PC-9 (cell line): ENCODE measurements at regions not wholly inside any gene's neighbourhood (a gene's known extent, or its start where the extent isn't known, plus 50 kb on each side); places are given as distances from the start of the nearest gene placed in this dataset.
A peak's percentile ranks its signal among the peaks of the same experiment; 100 is the strongest.

ENCODE experiments used
- BruUV-seq: library from RNA; stranded (reverse); fragments of 400-500 nt; replicated peaks from 2 replicates; lab custom pipeline; 2021; lab: Mats Ljungman, UMichigan
- CTCF ChIA-PET: fragments of 300-600 bp; sonication (Branson Sonifier 250); formaldehyde crosslinking; loops from one replicate; lab custom pipeline; 2022; ENCODE audit warnings: antibody characterized with exemption; lab: Charles Lee
- POLR2A ChIA-PET: fragments of 300-600 bp; sonication (Branson Sonifier 250); formaldehyde crosslinking; loops from one replicate; lab custom pipeline; 2022; ENCODE audit warnings: antibody characterized with exemption; ENCODE audit not compliant: unreplicated experiment; lab: Charles Lee
- DNase-seq, 2 experiments: peaks; one replicate each; pipeline versions ENCODE4 v3.0.0 to v3.0.0-alpha.2; 2015 to 2022; ENCODE audit warnings: mixed read lengths in 1 of 2
- H2AFZ ChIP-seq: fragments of 200-600 bp; sonication (generic); 2 replicates; pipeline ENCODE4 v1.8.1; 2017; ENCODE audit warnings: antibody characterized with exemption
- H3F3A ChIP-seq: fragments of 200-600 bp; sonication (generic); 2 replicates; pipeline ENCODE4 v1.8.1; 2017; ENCODE audit warnings: antibody characterized with exemption, mild to moderate bottlenecking, low read depth; ENCODE audit not compliant: insufficient read depth
- H3K27ac ChIP-seq: fragments of 200-600 bp; sonication (generic); 2 replicates; pipeline ENCODE4 v1.6.1; 2016; ENCODE audit warnings: mixed run types
- H3K27me3 ChIP-seq: fragments of 200-600 bp; sonication (generic); 2 replicates; pipeline ENCODE4 v1.6.1; 2016; ENCODE audit warnings: low read depth, mixed run types; ENCODE audit not compliant: insufficient read depth
- H3K36me3 ChIP-seq: fragments of 200-600 bp; sonication (generic); 2 replicates; pipeline ENCODE4 v1.6.1; 2016; ENCODE audit warnings: low read depth, mixed run types
- H3K4me1 ChIP-seq: fragments of 200-600 bp; sonication (generic); replicated peaks from 2 replicates; pipeline ENCODE4 v1.6.1; 2016; ENCODE audit warnings: mixed run types; ENCODE audit not compliant: insufficient read depth
- H3K4me2 ChIP-seq: fragments of 200-600 bp; sonication (generic); 2 replicates; pipeline ENCODE4 v1.6.1; 2017; ENCODE audit warnings: mixed run types
- H3K4me3 ChIP-seq: fragments of 200-600 bp; sonication (generic); 2 replicates; pipeline ENCODE4 v1.6.1; 2016; ENCODE audit warnings: mixed run types
- H3K79me2 ChIP-seq: fragments of 200-600 bp; sonication (generic); 2 replicates; pipeline ENCODE4 v1.6.1; 2017; ENCODE audit warnings: low read depth, mixed run types
- H3K9me2 ChIP-seq: fragments of 200-600 bp; sonication (generic); 2 replicates; pipeline ENCODE4 v1.8.1; 2017; ENCODE audit warnings: mild to moderate bottlenecking; ENCODE audit not compliant: insufficient read depth
- H3K9me3 ChIP-seq: fragments of 200-600 bp; sonication (generic); 2 replicates; pipeline ENCODE4 v1.8.1; 2016; ENCODE audit warnings: low read depth; ENCODE audit not compliant: insufficient read depth
- H4K20me1 ChIP-seq: fragments of 200-600 bp; sonication (generic); 2 replicates; pipeline ENCODE4 v1.8.1; 2017; ENCODE audit not compliant: insufficient read depth
- EZH2 ChIP-seq: fragments of 200-600 bp; sonication (generic); IDR thresholded peaks from 2 replicates; pipeline ENCODE4 v1.8.0; 2017; ENCODE audit warnings: antibody characterized with exemption, low read depth
- intact Hi-C: fragments of 100-400 bp; cut with micrococcal nuclease; formaldehyde crosslinking; loops from one replicate; pipeline ENCODE4 v1.10.0; 2022; ENCODE audit not compliant: unreplicated experiment
- TF ChIP-seq, protein P1 (sequence below): fragments of 200-600 bp; sonication (generic); conservative IDR thresholded peaks from 2 replicates; pipeline ENCODE4 v1.6.1; 2017; ENCODE audit warnings: mixed run types, antibody characterized with exemption, mild to moderate bottlenecking, moderate library complexity

DNA sequence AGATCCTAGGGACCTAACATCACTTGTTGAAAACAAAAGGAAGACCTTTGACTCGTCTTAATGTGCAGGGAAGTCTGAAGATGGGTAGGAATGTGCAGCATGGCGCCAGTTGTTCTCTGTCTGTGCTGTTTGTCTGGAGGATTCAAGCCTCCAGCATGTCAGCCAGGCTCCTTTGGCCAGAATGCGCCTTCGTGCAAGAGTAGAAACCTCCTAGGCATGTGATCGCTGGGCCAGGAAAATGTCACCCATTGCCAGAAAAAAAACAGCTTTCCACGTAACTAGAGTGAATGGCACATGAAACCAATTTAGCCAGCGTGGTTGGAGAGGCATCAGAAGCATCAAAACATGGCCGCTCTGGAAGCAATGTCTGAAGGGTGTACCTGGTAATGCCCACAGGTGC, 132.7 kb downstream of the EDN1 start:
- H3K9me2 ChIP-seq: no peaks in the 10 kb centered on the region
- H2AFZ ChIP-seq: 0 out of 2 replicates have a peak overlapping the region, but pooled peaks have one; percentile 7
- CTCF ChIA-PET: no interaction called here
- intact Hi-C loops: no loop called here
- H3K79me2 ChIP-seq: no peaks in the 10 kb centered on the region
- no peak overlapping the region for H3K4me2 ChIP-seq
- no peaks in the 10 kb centered on the region for H3F3A ChIP-seq
- H3K4me1 ChIP-seq: no peaks in the 10 kb centered on the region
- no peaks in the 10 kb centered on the region for H4K20me1 ChIP-seq
- no peak overlapping the region for H3K4me3 ChIP-seq
- no peak overlapping the region for H3K27ac ChIP-seq
- no peaks in the 10 kb centered on the region for H3K36me3 ChIP-seq
- POLR2A ChIA-PET: interaction anchor here (0.7 kb wide), 1 partner anchor 25 kb away, joined by 4 read pairs; no protein-coding TSS in a partner anchor
- no peak for DNase-seq
- no peaks in the 10 kb centered on the region for H3K9me3 ChIP-seq
- no peaks in the 10 kb centered on the region for H3K27me3 ChIP-seq
- TF ChIP-seq EZH2: no peak
- TF ChIP-seq, protein P1, sequence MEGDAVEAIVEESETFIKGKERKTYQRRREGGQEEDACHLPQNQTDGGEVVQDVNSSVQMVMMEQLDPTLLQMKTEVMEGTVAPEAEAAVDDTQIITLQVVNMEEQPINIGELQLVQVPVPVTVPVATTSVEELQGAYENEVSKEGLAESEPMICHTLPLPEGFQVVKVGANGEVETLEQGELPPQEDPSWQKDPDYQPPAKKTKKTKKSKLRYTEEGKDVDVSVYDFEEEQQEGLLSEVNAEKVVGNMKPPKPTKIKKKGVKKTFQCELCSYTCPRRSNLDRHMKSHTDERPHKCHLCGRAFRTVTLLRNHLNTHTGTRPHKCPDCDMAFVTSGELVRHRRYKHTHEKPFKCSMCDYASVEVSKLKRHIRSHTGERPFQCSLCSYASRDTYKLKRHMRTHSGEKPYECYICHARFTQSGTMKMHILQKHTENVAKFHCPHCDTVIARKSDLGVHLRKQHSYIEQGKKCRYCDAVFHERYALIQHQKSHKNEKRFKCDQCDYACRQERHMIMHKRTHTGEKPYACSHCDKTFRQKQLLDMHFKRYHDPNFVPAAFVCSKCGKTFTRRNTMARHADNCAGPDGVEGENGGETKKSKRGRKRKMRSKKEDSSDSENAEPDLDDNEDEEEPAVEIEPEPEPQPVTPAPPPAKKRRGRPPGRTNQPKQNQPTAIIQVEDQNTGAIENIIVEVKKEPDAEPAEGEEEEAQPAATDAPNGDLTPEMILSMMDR: no peak
- BruUV-seq: no TSS peak

DNA sequence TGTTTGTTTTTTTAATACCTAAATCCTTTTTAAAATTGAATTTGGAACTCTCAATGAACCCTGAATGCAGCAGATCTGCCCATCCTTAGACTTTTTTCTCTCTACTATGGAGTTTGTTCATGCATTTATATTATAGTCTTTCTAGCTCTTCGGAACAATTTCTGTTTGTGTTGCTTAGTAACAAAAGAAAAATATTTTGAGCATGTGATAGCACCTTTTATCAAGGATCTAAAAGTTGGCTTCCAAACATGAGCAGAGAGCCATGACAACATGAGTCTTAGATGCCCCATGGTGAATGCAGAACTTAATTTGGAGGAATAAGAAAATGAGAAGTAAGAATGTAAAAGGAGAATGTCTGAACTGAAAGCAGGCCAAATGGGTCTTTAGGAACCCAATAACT, 133.7 kb downstream of the EDN1 start:
- no peak for TF ChIP-seq EZH2
- Histone ChIP-seq H3K27me3 (no peaks in the 10 kb centered on the region), H3K36me3 (no peaks in the 10 kb centered on the region), H3K9me2 (no peaks in the 10 kb centered on the region), H4K20me1 (no peaks in the 10 kb centered on the region), H3K79me2 (no peaks in the 10 kb centered on the region), H2AFZ (no peak overlapping the region), H3F3A (no peaks in the 10 kb centered on the region), H3K9me3 (no peaks in the 10 kb centered on the region), H3K4me3 (no peak overlapping the region), H3K4me1 (no peaks in the 10 kb centered on the region), H3K4me2 (no peak overlapping the region), H3K27ac (no peak overlapping the region)
- intact Hi-C loops: no loop called here
- ChIA-PET POLR2A (interaction anchor here (0.6 kb wide), 1 partner anchor 100 kb away, joined by 3 read pairs; no protein-coding TSS in a partner anchor), CTCF (no interaction called here)
- BruUV-seq: no TSS peak
- DNase-seq: no peak

DNA sequence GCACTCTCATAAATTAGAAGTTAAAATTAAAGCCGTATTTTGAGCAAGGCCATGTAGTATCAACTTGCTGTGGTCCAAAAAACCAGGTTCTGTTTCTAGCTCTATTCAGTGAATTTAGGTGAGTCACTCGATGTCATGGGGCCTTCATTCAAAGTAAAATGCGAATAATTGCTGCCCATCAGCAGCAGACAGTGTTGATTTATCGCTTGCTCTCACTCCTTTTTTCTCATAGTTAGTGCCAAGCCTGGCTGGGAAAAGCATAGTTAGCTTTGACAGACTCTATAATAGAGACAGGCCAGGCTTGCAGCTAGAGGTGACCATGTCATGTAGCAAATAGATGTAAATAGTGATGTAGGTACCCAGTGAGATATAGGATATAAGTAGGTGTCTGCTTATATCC, 136.0 kb downstream of the EDN1 start:
- CTCF ChIA-PET: no interaction called here
- intact Hi-C loops: no loop called here
- H3K27me3 ChIP-seq: no peaks in the 10 kb centered on the region
- no peak for TF ChIP-seq EZH2
- TF ChIP-seq, protein P1: no peak
- no peaks in the 10 kb centered on the region for H3K9me3 ChIP-seq
- H3K4me3 ChIP-seq: no peak overlapping the region
- POLR2A ChIA-PET: no interaction called here
- H3K79me2 ChIP-seq: no peaks in the 10 kb centered on the region
- no peak overlapping the region for H2AFZ ChIP-seq
- H3F3A ChIP-seq: no peaks in the 10 kb centered on the region
- no peaks in the 10 kb centered on the region for H3K9me2 ChIP-seq
- no peaks in the 10 kb centered on the region for H3K36me3 ChIP-seq
- H3K4me2 ChIP-seq: no peak overlapping the region
- H3K4me1 ChIP-seq: no peaks in the 10 kb centered on the region
- no peaks in the 10 kb centered on the region for H4K20me1 ChIP-seq
- DNase-seq: no peak
- no TSS peak for BruUV-seq
- H3K27ac ChIP-seq: no peak overlapping the region

DNA sequence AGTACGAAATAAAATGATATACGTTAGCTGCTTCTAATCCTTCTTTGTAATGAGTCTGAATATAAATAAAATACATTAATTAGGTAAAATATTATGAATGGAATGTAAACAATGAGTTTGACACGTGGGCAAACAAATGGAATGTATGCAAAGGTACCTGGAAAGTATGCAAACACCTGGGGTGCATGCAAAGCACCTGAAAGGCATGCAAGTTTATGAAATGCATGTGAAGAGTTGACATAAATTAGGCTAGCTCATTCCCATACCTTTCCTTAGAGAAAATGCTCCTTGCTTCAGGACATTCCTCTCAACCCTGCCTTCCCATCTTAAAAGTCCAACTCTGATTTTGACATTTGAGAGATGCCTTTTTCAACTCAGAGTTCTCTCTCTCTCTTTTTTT, 140.9 kb downstream of the EDN1 start:
- Histone ChIP-seq H3K4me1 (no peaks in the 10 kb centered on the region), H3K36me3 (no peaks in the 10 kb centered on the region), H3K79me2 (no peaks in the 10 kb centered on the region), H3K9me2 (peaks cover 4% of the 10 kb centered on the region; the same call in 1 of the 2 replicates), H3K9me3 (no peaks in the 10 kb centered on the region), H3K27ac (no peak overlapping the region), H2AFZ (no peak overlapping the region), H3F3A (no peaks in the 10 kb centered on the region), H4K20me1 (no peaks in the 10 kb centered on the region), H3K4me2 (no peak overlapping the region), H3K27me3 (no peaks in the 10 kb centered on the region), H3K4me3 (no peak overlapping the region)
- BruUV-seq: no TSS peak
- intact Hi-C loops: no loop called here
- ChIA-PET POLR2A (no interaction called here), CTCF (no interaction called here)
- TF ChIP-seq, protein P1: no peak
- TF ChIP-seq EZH2: no peak
- DNase-seq: no peak
